ENCODE measurements at regions not wholly inside any gene's neighbourhood (a gene's known extent, or its start where the extent isn't known, plus 50 kb on each side); places are given as distances from the start of the nearest gene placed in this dataset.

- TF ChIP-seq CTCF (IDR thresholded peaks at IDR 0.05) (no peak), POLR2A (IDR thresholded peaks at IDR 0.05) (no peak), EP300 (IDR thresholded peaks at IDR 0.05) (no peak)
Observed at GRCh38 chr21:17279663-17280062, 233.2 kb upstream of the CXADR start.
